ENCODE measurements at regions not wholly inside any gene's neighbourhood (a gene's known extent, or its start where the extent isn't known, plus 50 kb on each side); places are given as distances from the start of the nearest gene placed in this dataset.

DNA sequence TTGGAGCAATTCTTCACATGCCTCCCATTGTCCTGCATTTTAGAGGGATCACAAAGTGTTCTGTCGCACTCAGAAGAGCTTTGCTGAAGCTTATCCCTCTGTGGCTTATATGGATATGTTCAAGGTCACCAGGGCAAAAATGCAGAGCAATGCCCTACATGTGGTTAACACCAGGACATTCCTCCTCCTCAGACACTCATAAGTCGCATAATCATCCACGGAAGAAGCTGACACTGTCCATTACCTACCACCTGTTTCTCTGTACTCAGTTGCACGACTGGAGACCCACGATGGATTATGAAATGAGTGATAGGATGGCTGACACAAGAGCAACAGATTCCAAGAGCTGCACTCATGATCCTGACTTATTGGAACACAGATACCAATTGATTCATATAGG, 68.7 kb upstream of the PRDX4 start:
- H3K27me3 ChIP-seq (replicated peaks; ENCODE audit: control insufficient read depth, insufficient read depth, low read length) = peaks cover 31% of the 10 kb centered on the region

DNA sequence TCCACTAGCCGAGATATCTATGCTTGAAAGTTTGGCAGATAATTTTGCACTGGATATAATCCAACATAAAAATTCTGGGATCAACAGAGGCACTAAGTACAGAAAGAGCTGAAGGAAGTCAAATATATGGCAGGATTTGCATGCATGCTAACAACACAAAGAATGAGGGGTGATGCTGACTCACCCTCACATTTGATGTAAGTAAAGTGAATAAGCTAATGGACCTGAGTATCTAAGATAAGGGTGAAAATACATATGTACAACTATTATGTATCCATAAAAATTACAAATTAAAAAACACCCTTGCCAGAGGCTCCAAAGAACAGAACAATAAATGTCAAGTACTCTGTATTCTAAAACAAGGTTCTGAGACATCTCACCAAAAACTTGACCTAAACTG, 63.8 kb upstream of the PRDX4 start:
- H3K4me1 ChIP-seq (ENCODE audit: control insufficient read depth, insufficient read depth, low read length) = no peaks in the 10 kb centered on the region
- H3K4me3 ChIP-seq (ENCODE audit: low read length) = no peak overlapping the region
- H3K9me3 ChIP-seq (ENCODE audit: control insufficient read depth, low read length) = peaks cover 2% of the 10 kb centered on the region
- H3K36me3 ChIP-seq (ENCODE audit: control insufficient read depth, insufficient read depth, low read length, severe bottlenecking) = no peaks in the 10 kb centered on the region
- peaks cover 45% of the 10 kb centered on the region for H3K27me3 ChIP-seq (replicated peaks; ENCODE audit: control insufficient read depth, insufficient read depth, low read length)
- H3K9ac ChIP-seq (ENCODE audit: low read length) = no peak overlapping the region
- DNase-seq (ENCODE audit: low read depth) = no peak

More for the DNA sequence above, 68.7 kb upstream of the PRDX4 start:
- Histone ChIP-seq H3K4me1 (ENCODE audit: control insufficient read depth, insufficient read depth, low read length) (no peaks in the 10 kb centered on the region), H3K9ac (ENCODE audit: low read length) (no peak overlapping the region), H3K4me3 (ENCODE audit: low read length) (no peak overlapping the region), H3K36me3 (ENCODE audit: control insufficient read depth, insufficient read depth, low read length, severe bottlenecking) (no peaks in the 10 kb centered on the region), H3K9me3 (ENCODE audit: control insufficient read depth, low read length) (no peaks in the 10 kb centered on the region)
- DNase-seq (ENCODE audit: low read depth) = no peak

DNA sequence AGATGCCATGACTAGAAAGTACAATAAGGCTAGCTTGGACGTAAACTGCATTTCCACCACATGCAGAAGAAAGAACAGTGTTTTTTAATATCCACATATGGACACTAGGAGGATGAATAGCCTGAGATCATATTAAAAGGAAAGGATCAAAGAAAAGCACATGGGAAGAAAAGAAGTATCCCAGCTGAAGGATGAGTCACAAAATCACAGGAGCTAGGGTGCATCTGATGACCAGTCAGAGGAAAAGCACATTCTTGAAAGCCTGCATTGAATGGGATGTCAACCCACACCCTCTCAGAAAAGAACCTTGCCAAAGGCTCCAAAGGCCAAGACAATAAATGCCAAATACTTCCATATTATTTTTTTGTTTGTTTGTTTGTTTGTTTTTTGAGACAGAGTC, 56.8 kb upstream of the PRDX4 start:
- Histone ChIP-seq H3K4me1 (ENCODE audit: control insufficient read depth, insufficient read depth, low read length) (no peaks in the 10 kb centered on the region), H3K9me3 (ENCODE audit: control insufficient read depth, low read length) (peaks cover 2% of the 10 kb centered on the region), H3K27me3 (replicated peaks; ENCODE audit: control insufficient read depth, insufficient read depth, low read length) (peaks cover 45% of the 10 kb centered on the region), H3K9ac (ENCODE audit: low read length) (no peak overlapping the region), H3K4me3 (ENCODE audit: low read length) (no peak overlapping the region), H3K36me3 (ENCODE audit: control insufficient read depth, insufficient read depth, low read length, severe bottlenecking) (no peaks in the 10 kb centered on the region)
- no peak for DNase-seq (ENCODE audit: low read depth)

DNA sequence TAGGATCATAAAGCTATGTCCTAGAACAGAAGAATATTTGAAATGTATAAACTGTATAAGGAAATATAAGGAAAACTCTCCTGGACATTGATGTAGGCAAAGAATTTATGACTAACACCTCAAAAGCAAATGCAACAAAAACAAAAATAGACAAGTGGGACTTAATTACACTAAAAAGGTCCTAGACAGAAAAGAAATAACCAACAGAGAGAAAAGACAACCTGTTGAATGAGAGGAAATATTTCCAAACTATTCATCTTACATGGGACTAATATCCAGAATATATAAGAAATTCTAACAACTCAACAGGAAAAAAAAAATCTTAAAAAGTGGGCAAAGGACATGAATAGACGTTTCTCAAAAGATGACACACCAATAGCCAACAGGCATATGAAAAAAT, 54.4 kb upstream of the PRDX4 start:
- H3K36me3 ChIP-seq (ENCODE audit: control insufficient read depth, insufficient read depth, low read length, severe bottlenecking) = no peaks in the 10 kb centered on the region
- peaks cover 29% of the 10 kb centered on the region for H3K27me3 ChIP-seq (replicated peaks; ENCODE audit: control insufficient read depth, insufficient read depth, low read length)
- H3K9me3 ChIP-seq (ENCODE audit: control insufficient read depth, low read length) = no peaks in the 10 kb centered on the region
- H3K4me1 ChIP-seq (ENCODE audit: control insufficient read depth, insufficient read depth, low read length) = no peaks in the 10 kb centered on the region
- H3K4me3 ChIP-seq (ENCODE audit: low read length) = no peak overlapping the region
- H3K9ac ChIP-seq (ENCODE audit: low read length) = no peak overlapping the region
- DNase-seq (ENCODE audit: low read depth) = no peak

DNA sequence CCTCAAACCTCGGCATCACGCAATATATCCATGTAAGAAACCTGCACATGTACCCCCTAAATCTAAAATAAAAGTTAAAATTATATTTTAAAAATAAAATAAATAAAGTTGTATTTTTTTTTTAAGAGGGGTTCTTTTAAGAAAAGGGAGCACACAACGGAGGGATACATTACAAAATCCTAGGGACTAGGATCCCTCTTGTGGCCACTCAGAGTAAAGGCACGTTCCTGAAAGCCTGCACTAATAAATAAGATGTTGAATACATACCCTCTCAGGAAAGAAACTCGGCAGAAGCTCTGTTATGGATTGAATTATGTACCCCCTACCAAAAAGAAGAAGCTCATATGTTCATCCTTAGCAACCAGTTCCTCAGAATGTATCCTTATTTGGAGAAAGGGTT, 50.9 kb upstream of the PRDX4 start:
- H3K9me3 ChIP-seq (ENCODE audit: control insufficient read depth, low read length) = no peaks in the 10 kb centered on the region
- H3K9ac ChIP-seq (ENCODE audit: low read length) = no peak overlapping the region
- H3K36me3 ChIP-seq (ENCODE audit: control insufficient read depth, insufficient read depth, low read length, severe bottlenecking) = no peaks in the 10 kb centered on the region
- no peak overlapping the region for H3K4me3 ChIP-seq (ENCODE audit: low read length)
- H3K27me3 ChIP-seq (replicated peaks; ENCODE audit: control insufficient read depth, insufficient read depth, low read length) = peaks cover 12% of the 10 kb centered on the region
- H3K4me1 ChIP-seq (ENCODE audit: control insufficient read depth, insufficient read depth, low read length) = no peaks in the 10 kb centered on the region
- DNase-seq (ENCODE audit: low read depth) = peak; percentile 50

Data from adipocyte (in vitro differentiated cells).